Body of pancreas (tissue), 4 donors: ENCODE measurements at regions not wholly inside any gene's neighbourhood (a gene's known extent, or its start where the extent isn't known, plus 50 kb on each side); places are given as distances from the start of the nearest gene placed in this dataset.

Experiments
- ATAC-seq: fragments of 150-250 bp; one replicate; pipeline ENCODE4 v1.9.1; 2016
- DNase-seq, 4 donors: peaks; one replicate each; pipeline ENCODE4 v3.0.0-alpha.2; 2019
- H3K27ac ChIP-seq, 4 donors: fragments of 200-600 bp; sonication (generic); 1 replicate in 3 of 4; 2 replicates in 1 of 4; pipeline versions ENCODE4 v1.5.1 to v1.6.1; 2016 to 2019; ENCODE audit warnings: mild to moderate bottlenecking in 1 of 4, mixed read lengths in 1 of 4, moderate library complexity in 1 of 4
- H3K27me3 ChIP-seq, 2 donors: fragments of 200-600 bp; sonication (generic); one replicate each; pipeline ENCODE4 v1.6.0; 2016; ENCODE audit warnings: mild to moderate bottlenecking in 1 of 2
- H3K36me3 ChIP-seq, 2 donors: fragments of 200-600 bp; sonication (generic); replicated peaks in 1 of 2; 2 replicates each; pipeline ENCODE4 v1.5.1; 2016; ENCODE audit warnings: low read depth in 2 of 2; ENCODE audit not compliant: insufficient read depth in 1 of 2
- H3K4me1 ChIP-seq: fragments of 200-600 bp; sonication (generic); one replicate; pipeline ENCODE4 v1.6.0; 2016
- H3K4me3 ChIP-seq, 2 donors: fragments of 200-600 bp; sonication (generic); 1 replicate in 1 of 2; 2 replicates in 1 of 2; pipeline ENCODE4 v1.5.1; 2016 to 2019
- H3K9me3 ChIP-seq, 3 donors: fragments of 200-600 bp; sonication (generic); 1 replicate in 2 of 3; 2 replicates in 1 of 3; pipeline ENCODE4 v1.5.1; 2016
- CTCF ChIP-seq, 7 experiments: fragments of 450-650 bp in 4 of 7; fragments of 200-600 bp in 3 of 7; sonication (generic) in 3 of 7; IDR thresholded peaks; one replicate each; pipeline ENCODE4 v1.5.1; 2016 to 2019; ENCODE audit warnings: antibody characterized with exemption in 7 of 7
- POLR2A ChIP-seq, 3 donors: fragments of 450-650 bp; IDR thresholded peaks; one replicate each; pipeline ENCODE4 v1.6.1; 2016; ENCODE audit warnings: antibody characterized with exemption in 3 of 3, mild to moderate bottlenecking in 2 of 3
- WGBS, 2 donors: methylation state at CpG; one replicate each; pipeline ENCODE4 v1.1.5; 2017; 5-methylcytosine and 5-hydroxymethylcytosine counted together
- intact Hi-C: fragments of 100-400 bp; cut with DNase I; formaldehyde crosslinking; loops from one replicate; pipeline ENCODE4 v1.15.1; 2023

GRCh38 chr13:48773531-48774275, 120.0 kb downstream of the CYSLTR2 start:
- Histone ChIP-seq H3K36me3 (no peaks in the 10 kb centered on the region), H3K27me3 (no peaks in the 10 kb centered on the region), H3K9me3 (no peaks in the 10 kb centered on the region), H3K4me3 (no peak overlapping the region), H3K27ac (no peak overlapping the region), H3K4me1 (peaks cover 3% of the 10 kb centered on the region)
- intact Hi-C loops, result loop anchor here (5.0 kb wide), 1 partner anchor 181 kb away; no protein-coding TSS in a partner anchor
- ATAC-seq (no peak), DNase-seq (no peak)
- TF ChIP-seq CTCF (IDR thresholded peaks at IDR 0.05), result no peak
- no peak for TF ChIP-seq POLR2A (IDR thresholded peaks at IDR 0.05)
- 55 to 58% methylated on average over 2 of the region's 2 CpGs for WGBS, 2 donors

GRCh38 chr13:48775285-48775684, 121.6 kb downstream of the CYSLTR2 start:
- TF ChIP-seq POLR2A (IDR thresholded peaks at IDR 0.05) (no peak), CTCF (IDR thresholded peaks at IDR 0.05) (no peak)
- Histone ChIP-seq H3K9me3 (peaks cover 0 to 3% (median 0%) of the 10 kb centered on the region in 3 donors), H3K36me3 (no peaks in the 10 kb centered on the region), H3K4me3 (no peak overlapping the region), H3K4me1 (no peaks in the 10 kb centered on the region), H3K27ac (no peak overlapping the region), H3K27me3 (no peaks in the 10 kb centered on the region)
- DNase-seq (no peak), ATAC-seq (no peak)
- 84 to 97% methylated on average over 2 of the region's 2 CpGs for WGBS, 2 donors
- intact Hi-C loops, result no loop called here

GRCh38 chr13:48775804-48776203, 122.1 kb downstream of the CYSLTR2 start:
- Histone ChIP-seq H3K36me3 (no peaks in the 10 kb centered on the region), H3K4me3 (no peak overlapping the region), H3K9me3 (peaks cover 0 to 3% (median 0%) of the 10 kb centered on the region in 3 donors), H3K4me1 (no peaks in the 10 kb centered on the region), H3K27me3 (no peaks in the 10 kb centered on the region), H3K27ac (no peak overlapping the region)
- WGBS, 2 donors, result 63 to 67% methylated on average over 4 of the region's 4 CpGs
- DNase-seq (no peak), ATAC-seq (no peak)
- TF ChIP-seq CTCF (IDR thresholded peaks at IDR 0.05) (no peak), POLR2A (IDR thresholded peaks at IDR 0.05) (no peak)
- intact Hi-C loops, result no loop called here

- H3K36me3 ChIP-seq, result no peaks in the 10 kb centered on the region
- no peak for TF ChIP-seq CTCF (IDR thresholded peaks at IDR 0.05)
- TF ChIP-seq POLR2A (IDR thresholded peaks at IDR 0.05), result no peak
- H3K9me3 ChIP-seq, result peaks cover 0 to 3% (median 0%) of the 10 kb centered on the region in 3 donors
- H3K4me1 ChIP-seq, result no peaks in the 10 kb centered on the region
- no peak overlapping the region for H3K27ac ChIP-seq
- 85 to 93% methylated on average over 1 of the region's 1 CpG for WGBS, 2 donors
- no peak overlapping the region for H3K4me3 ChIP-seq
- DNase-seq, result no peak
- H3K27me3 ChIP-seq, result no peaks in the 10 kb centered on the region
- ATAC-seq, result no peak
- intact Hi-C loops, result no loop called here
Observed at GRCh38 chr13:48776401-48776800, 122.7 kb downstream of the CYSLTR2 start.

- 58 to 81% methylated on average over 3 of the region's 3 CpGs for WGBS, 2 donors
- Histone ChIP-seq H3K27ac (no peak overlapping the region), H3K4me3 (no peak overlapping the region), H3K36me3 (no peaks in the 10 kb centered on the region), H3K27me3 (no peaks in the 10 kb centered on the region), H3K4me1 (no peaks in the 10 kb centered on the region), H3K9me3 (peaks cover 0 to 3% (median 0%) of the 10 kb centered on the region in 3 donors)
- TF ChIP-seq POLR2A (IDR thresholded peaks at IDR 0.05) (no peak), CTCF (IDR thresholded peaks at IDR 0.05) (no peak)
- ATAC-seq (no peak), DNase-seq (no peak)
- intact Hi-C loops, result no loop called here
Observed at GRCh38 chr13:48778610-48779009, 124.9 kb downstream of the CYSLTR2 start.
